ENCODE measurements at regions not wholly inside any gene's neighbourhood (a gene's known extent, or its start where the extent isn't known, plus 50 kb on each side); places are given as distances from the start of the nearest gene placed in this dataset.

GRCh38 chr18:25814841-25815458, 275.5 kb downstream of the SS18 start:
- POLR2A ChIA-PET = no interaction called here
- FAIRE-seq (no peak), ATAC-seq (no peak), DNase-seq (ENCODE audit: low read depth in 1 of 2, low spot score in 1 of 2) (no peak)
- Histone ChIP-seq H3K4me2 (no peak overlapping the region), H3K9me3 (no peaks in the 10 kb centered on the region), H3K27ac (no peak overlapping the region), H3K4me1 (no peaks in the 10 kb centered on the region), H3K4me3 (no peak overlapping the region)
- TF ChIP-seq BHLHE40 (IDR thresholded peaks at IDR 0.05; ENCODE audit: low read depth, low read length) (no peak), ELK1 (IDR thresholded peaks at IDR 0.05; ENCODE audit: low read depth, low read length) (no peak), KDM5A (IDR thresholded peaks at IDR 0.05) (no peak), RAD21 (conservative IDR thresholded peaks at IDR 0.05 in 1 of 2, IDR thresholded peaks at IDR 0.05 in 1 of 2) (no peak), POLR2A (IDR thresholded peaks at IDR 0.05; ENCODE audit: low read length) (no peak), CEBPB (IDR thresholded peaks at IDR 0.05) (no peak), CHD4 (IDR thresholded peaks at IDR 0.05; ENCODE audit: borderline replicate concordance) (no peak), RARB (CRISPR knock-in tag; IDR thresholded peaks at IDR 0.05) (no peak), HDAC2 (IDR thresholded peaks at IDR 0.05) (no peak)
- 4% methylated on average over 4 of the region's 4 CpGs for WGBS (ENCODE audit: missing lambda C conversion rate)
- CTCF ChIA-PET = no interaction called here

DNA sequence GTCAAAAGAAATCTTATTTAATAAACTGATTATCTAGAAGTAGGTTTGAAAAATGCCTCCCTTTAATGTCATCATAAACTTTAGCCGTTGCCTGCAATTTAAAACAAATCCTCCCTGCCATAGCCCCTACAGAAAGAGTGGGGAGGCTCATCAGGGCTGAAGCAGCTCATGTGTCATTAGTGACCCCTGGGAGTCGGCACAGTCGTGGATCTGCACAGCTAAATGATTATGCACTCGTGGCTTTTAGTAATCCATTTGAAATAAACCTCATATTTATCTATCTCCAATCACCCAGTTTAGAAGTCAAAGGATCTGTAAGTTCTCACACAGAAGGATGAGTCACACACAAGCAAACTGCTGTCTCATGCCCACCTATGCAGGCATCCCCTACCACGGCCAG, 277.3 kb downstream of the SS18 start:
- ChIA-PET CTCF (no interaction called here), POLR2A (no interaction called here)

GRCh38 chr18:25810736-25811135, 279.7 kb downstream of the SS18 start:
- FAIRE-seq (no peak), ATAC-seq (no peak), DNase-seq (ENCODE audit: low read depth in 1 of 2, low spot score in 1 of 2) (no peak)
- Histone ChIP-seq H3K4me1 (no peaks in the 10 kb centered on the region), H3K9me3 (no peaks in the 10 kb centered on the region), H3K27ac (no peak overlapping the region), H3K4me2 (no peak overlapping the region), H3K4me3 (no peak overlapping the region)
- CTCF ChIA-PET = no interaction called here
- POLR2A ChIA-PET = no interaction called here
- TF ChIP-seq ZC3H11A (IDR thresholded peaks at IDR 0.05) (no peak), KDM1A (IDR thresholded peaks at IDR 0.05; ENCODE audit: low read depth) (no peak), MAFK (IDR thresholded peaks at IDR 0.05; ENCODE audit: partially characterized antibody) (no peak), ELK1 (IDR thresholded peaks at IDR 0.05; ENCODE audit: low read depth, low read length) (no peak), POLR2A (IDR thresholded peaks at IDR 0.05; ENCODE audit: low read length) (no peak)
- 9% methylated on average over 3 of the region's 3 CpGs for WGBS (ENCODE audit: missing lambda C conversion rate)

More for the DNA sequence above, 277.3 kb downstream of the SS18 start:
- ATAC-seq (no peak), FAIRE-seq (no peak), DNase-seq (ENCODE audit: low read depth in 1 of 2, low spot score in 1 of 2) (no peak)
- no peak for TF ChIP-seq TFCP2L1 (CRISPR knock-in tag; IDR thresholded peaks at IDR 0.05)
- TF ChIP-seq ESRRA (IDR thresholded peaks at IDR 0.05; ENCODE audit: borderline replicate concordance, low read length) = no peak
- TF ChIP-seq, protein P1, sequence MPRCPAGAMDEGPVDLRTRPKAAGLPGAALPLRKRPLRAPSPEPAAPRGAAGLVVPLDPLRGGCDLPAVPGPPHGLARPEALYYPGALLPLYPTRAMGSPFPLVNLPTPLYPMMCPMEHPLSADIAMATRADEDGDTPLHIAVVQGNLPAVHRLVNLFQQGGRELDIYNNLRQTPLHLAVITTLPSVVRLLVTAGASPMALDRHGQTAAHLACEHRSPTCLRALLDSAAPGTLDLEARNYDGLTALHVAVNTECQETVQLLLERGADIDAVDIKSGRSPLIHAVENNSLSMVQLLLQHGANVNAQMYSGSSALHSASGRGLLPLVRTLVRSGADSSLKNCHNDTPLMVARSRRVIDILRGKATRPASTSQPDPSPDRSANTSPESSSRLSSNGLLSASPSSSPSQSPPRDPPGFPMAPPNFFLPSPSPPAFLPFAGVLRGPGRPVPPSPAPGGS (IDR thresholded peaks at IDR 0.05) = no peak
- no peak for TF ChIP-seq MAFK (IDR thresholded peaks at IDR 0.05; ENCODE audit: partially characterized antibody)
- TF ChIP-seq CBX8 (IDR thresholded peaks at IDR 0.05) = no peak
- TF ChIP-seq FOXS1 (CRISPR knock-in tag; IDR thresholded peaks at IDR 0.05) = no peak
- TF ChIP-seq EHMT2 (IDR thresholded peaks at IDR 0.05; ENCODE audit: low read depth) = no peak
- no peak for TF ChIP-seq ZFP36 (IDR thresholded peaks at IDR 0.05; ENCODE audit: borderline replicate concordance, partially characterized antibody)
- TF ChIP-seq CBX2 (IDR thresholded peaks at IDR 0.05; ENCODE audit: borderline replicate concordance, low read depth) = no peak
- TF ChIP-seq MYC (IDR thresholded peaks at IDR 0.05; ENCODE audit: borderline replicate concordance, low read length) = no peak
- TF ChIP-seq USF2 (IDR thresholded peaks at IDR 0.05) = no peak
- TF ChIP-seq, protein P2, sequence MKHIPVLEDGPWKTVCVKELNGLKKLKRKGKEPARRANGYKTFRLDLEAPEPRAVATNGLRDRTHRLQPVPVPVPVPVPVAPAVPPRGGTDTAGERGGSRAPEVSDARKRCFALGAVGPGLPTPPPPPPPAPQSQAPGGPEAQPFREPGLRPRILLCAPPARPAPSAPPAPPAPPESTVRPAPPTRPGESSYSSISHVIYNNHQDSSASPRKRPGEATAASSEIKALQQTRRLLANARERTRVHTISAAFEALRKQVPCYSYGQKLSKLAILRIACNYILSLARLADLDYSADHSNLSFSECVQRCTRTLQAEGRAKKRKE (CRISPR knock-in tag; IDR thresholded peaks at IDR 0.05; ENCODE audit: low read depth) = no peak
- no peak for TF ChIP-seq HES2 (IDR thresholded peaks at IDR 0.05)
- TF ChIP-seq GATA3 (IDR thresholded peaks at IDR 0.05; ENCODE audit: borderline replicate concordance) = no peak
- TF ChIP-seq CEBPB (IDR thresholded peaks at IDR 0.05) = no peak
- TF ChIP-seq NFE2L2 (conservative IDR thresholded peaks at IDR 0.05; ENCODE audit: low read length) = no peak
- H3K27ac ChIP-seq = no peak overlapping the region
- H3K4me3 ChIP-seq = no peak overlapping the region
- no peak overlapping the region for H3K4me2 ChIP-seq
- H3K4me1 ChIP-seq = no peaks in the 10 kb centered on the region
- WGBS (ENCODE audit: missing lambda C conversion rate) = 5% methylated on average over 5 of the region's 5 CpGs
- no peaks in the 10 kb centered on the region for H3K9me3 ChIP-seq

All from A549 (cell line).